ENCODE measurements at regions not wholly inside any gene's neighbourhood (a gene's known extent, or its start where the extent isn't known, plus 50 kb on each side); places are given as distances from the start of the nearest gene placed in this dataset.

- no peak overlapping the region for H3K4me3 ChIP-seq
- H3K9me3 ChIP-seq = peaks cover 0 to 5% of the 10 kb centered on the region in 2 donors
- H3K36me3 ChIP-seq = no peaks in the 10 kb centered on the region
- intact Hi-C loops (cut with DNase I) = no loop called here
- H3K27ac ChIP-seq = no peak overlapping the region
- TF ChIP-seq CTCF (IDR thresholded peaks at IDR 0.05) = no peak
- no peaks in the 10 kb centered on the region for H3K4me1 ChIP-seq
- H3K27me3 ChIP-seq = no peaks in the 10 kb centered on the region
- no peak for DNase-seq (ENCODE audit: low spot score in 2 of 2)
Measured at GRCh38 chr15:62240121-62241096, 75.3 kb upstream of the C2CD4B start.

DNA sequence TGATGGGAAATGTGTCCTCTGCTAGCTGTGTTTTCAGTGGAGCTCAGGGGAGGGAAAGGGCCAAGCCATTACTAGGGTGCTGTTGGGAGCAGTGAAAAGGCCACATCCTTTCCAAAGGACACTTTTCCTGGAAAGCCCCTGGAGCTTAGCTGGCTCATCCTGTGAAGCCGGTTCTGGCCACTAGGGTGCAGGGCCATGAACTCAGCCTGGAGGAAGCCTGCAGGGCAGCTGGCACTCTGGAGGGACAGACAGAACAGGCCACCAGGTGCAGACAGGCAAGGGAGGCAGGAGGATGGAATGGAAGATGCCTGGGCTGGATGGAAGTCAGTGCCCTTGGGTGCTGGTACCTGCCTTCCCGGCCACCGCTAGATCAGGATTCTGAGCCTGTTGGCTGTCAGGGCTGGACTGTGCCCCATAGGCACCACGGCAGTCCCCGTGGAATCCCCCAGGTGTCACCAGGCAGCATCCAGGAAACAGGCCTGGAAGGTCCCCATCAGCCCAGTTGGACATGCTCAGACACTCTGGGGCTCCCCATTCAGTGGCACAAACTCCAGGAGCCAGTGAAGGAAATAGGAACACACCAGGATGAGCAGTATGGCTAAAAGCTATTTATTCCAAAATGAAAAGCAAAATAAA, 76.2 kb upstream of the C2CD4B start:
- Histone ChIP-seq H3K27ac (no peak overlapping the region), H3K27me3 (no peaks in the 10 kb centered on the region), H3K4me3 (no peak overlapping the region), H3K4me1 (no peaks in the 10 kb centered on the region), H3K9me3 (peaks cover 0 to 5% of the 10 kb centered on the region in 2 donors), H3K36me3 (no peaks in the 10 kb centered on the region)
- intact Hi-C loops (cut with DNase I) = no loop called here
- DNase-seq (ENCODE audit: low spot score in 2 of 2) = peak in 1 of 2 donors; percentile 52
- TF ChIP-seq CTCF (IDR thresholded peaks at IDR 0.05) = no peak

GRCh38 chr15:62242999-62243398, 77.9 kb upstream of the C2CD4B start:
- Histone ChIP-seq H3K27me3 (no peaks in the 10 kb centered on the region), H3K4me3 (no peak overlapping the region), H3K36me3 (no peaks in the 10 kb centered on the region), H3K27ac (no peak overlapping the region), H3K4me1 (no peaks in the 10 kb centered on the region), H3K9me3 (peaks cover 0 to 4% of the 10 kb centered on the region in 2 donors)
- TF ChIP-seq CTCF (IDR thresholded peaks at IDR 0.05) = no peak
- DNase-seq (ENCODE audit: low spot score in 2 of 2) = no peak
- intact Hi-C loops (cut with DNase I) = no loop called here

GRCh38 chr15:62244762-62245161, 79.7 kb upstream of the C2CD4B start:
- Histone ChIP-seq H3K4me1 (no peaks in the 10 kb centered on the region), H3K27ac (no peak overlapping the region), H3K27me3 (no peaks in the 10 kb centered on the region), H3K36me3 (no peaks in the 10 kb centered on the region), H3K9me3 (no peaks in the 10 kb centered on the region), H3K4me3 (no peak overlapping the region)
- no peak for DNase-seq (ENCODE audit: low spot score in 2 of 2)
- TF ChIP-seq CTCF (IDR thresholded peaks at IDR 0.05) = no peak
- intact Hi-C loops (cut with DNase I) = no loop called here

DNA sequence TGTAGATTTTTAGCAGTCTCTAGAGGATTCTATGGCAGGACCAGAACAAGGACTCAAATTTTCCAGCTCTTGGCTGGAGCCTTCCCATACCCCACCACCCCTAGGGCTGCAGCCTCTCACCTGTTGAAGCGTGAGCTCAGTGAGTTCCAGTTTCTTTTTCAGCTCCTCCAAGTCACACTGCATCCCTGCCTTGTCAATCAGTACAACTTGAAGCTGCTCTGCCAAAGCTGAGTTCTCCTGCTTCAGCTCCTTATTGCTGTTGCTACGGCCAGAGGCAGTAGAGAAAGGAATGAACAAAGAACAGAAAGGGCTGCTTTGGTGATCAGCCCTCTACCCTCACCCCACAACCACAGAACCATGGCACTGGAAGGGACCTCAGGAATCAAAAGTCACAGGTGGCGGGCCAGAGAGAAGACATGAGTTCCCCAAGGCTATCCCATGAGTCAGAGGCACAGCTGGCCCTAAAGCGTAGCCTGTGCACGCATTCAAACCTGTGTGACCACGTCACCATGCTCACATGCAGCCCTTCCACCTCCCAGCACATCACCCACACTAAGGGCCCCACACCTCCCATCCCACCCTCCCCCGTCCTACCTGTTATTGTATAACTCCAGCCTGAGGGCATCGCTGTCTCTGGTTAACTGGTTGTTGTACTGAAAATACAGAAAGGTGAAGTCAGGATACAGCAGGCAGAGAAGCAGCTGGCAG, 83.3 kb upstream of the C2CD4B start:
- H3K4me3 ChIP-seq = no peak overlapping the region
- no peaks in the 10 kb centered on the region for H3K4me1 ChIP-seq
- no peaks in the 10 kb centered on the region for H3K9me3 ChIP-seq
- no peak for DNase-seq (ENCODE audit: low spot score in 2 of 2)
- no peaks in the 10 kb centered on the region for H3K27me3 ChIP-seq
- no peak for TF ChIP-seq CTCF (IDR thresholded peaks at IDR 0.05)
- no peak overlapping the region for H3K27ac ChIP-seq
- no peaks in the 10 kb centered on the region for H3K36me3 ChIP-seq
- intact Hi-C loops (cut with DNase I) = no loop called here

Data from ascending aorta (tissue), 2 donors.